IMR-90 (cell line): ENCODE measurements at regions not wholly inside any gene's neighbourhood (a gene's known extent, or its start where the extent isn't known, plus 50 kb on each side); places are given as distances from the start of the nearest gene placed in this dataset.

ENCODE experiments used
- ATAC-seq: fragments of 200-7000 bp; cut with Tn5 transposase; 2 replicates; pipeline ENCODE4 v1.9.1; 2020; ENCODE audit warnings: low read depth, mild to moderate bottlenecking, moderate library complexity
- BruUV-seq: library from RNA; stranded (reverse); fragments of 400-500 nt; replicated peaks from 2 replicates; lab custom pipeline; 2021; lab: Mats Ljungman, UMichigan
- CTCF ChIA-PET: fragments of 300-600 bp; formaldehyde crosslinking; extraction: SDS; loops from one replicate; lab custom pipeline; 2021; ENCODE audit warnings: antibody characterized with exemption; lab: Yijun Ruan, JAX
- POLR2A ChIA-PET: fragments of 300-600 bp; sonication (Branson Sonifier 250); formaldehyde crosslinking; loops from one replicate; lab custom pipeline; 2022; ENCODE audit warnings: antibody characterized with exemption; ENCODE audit not compliant: unreplicated experiment; lab: Charles Lee
- DNase-seq: peaks from one replicate; pipeline ENCODE4 v3.0.0; 2013
- H2AFZ ChIP-seq: replicated peaks from 2 replicates; pipeline ENCODE3; 2013; ENCODE audit warnings: low read length, mild to moderate bottlenecking; ENCODE audit not compliant: poor library complexity
- H2AK5ac ChIP-seq: 2 replicates; pipeline ENCODE4 v1.6.1; 2013; ENCODE audit warnings: low read depth, low read length, inconsistent platforms
- H2AK9ac ChIP-seq: replicated peaks from 2 replicates; pipeline ENCODE3; 2013; ENCODE audit warnings: mild to moderate bottlenecking, low read depth, low read length, moderate library complexity; ENCODE audit not compliant: poor library complexity
- H2BK120ac ChIP-seq: 2 replicates; pipeline ENCODE4 v1.6.1; 2013; ENCODE audit warnings: low read depth, low read length, inconsistent platforms
- H2BK15ac ChIP-seq: 3 replicates; pipeline ENCODE4 v1.6.1; 2013; ENCODE audit warnings: low read depth, low read length, inconsistent platforms
- H2BK20ac ChIP-seq: 2 replicates; pipeline ENCODE4 v1.6.1; 2013; ENCODE audit warnings: low read depth, mild to moderate bottlenecking, inconsistent platforms, low read length, moderate library complexity
- H2BK5ac ChIP-seq: 2 replicates; pipeline ENCODE4 v1.6.1; 2013; ENCODE audit warnings: mild to moderate bottlenecking, low read depth, low read length, inconsistent platforms; ENCODE audit not compliant: poor library complexity, severe bottlenecking
- H3K14ac ChIP-seq: replicated peaks from 2 replicates; pipeline ENCODE4 v1.6.1; 2013; ENCODE audit warnings: low read depth, low read length, inconsistent platforms
- H3K18ac ChIP-seq: 2 replicates; pipeline ENCODE4 v1.6.1; 2013; ENCODE audit warnings: low read depth, low read length, control low read depth
- H3K23ac ChIP-seq: 2 replicates; pipeline ENCODE4 v1.6.1; 2013; ENCODE audit warnings: low read depth, low read length, inconsistent platforms
- H3K27ac ChIP-seq: 2 replicates; pipeline ENCODE4 v1.5.1; 2013; ENCODE audit warnings: mild to moderate bottlenecking, control low read depth, low read length; ENCODE audit not compliant: insufficient read depth
- H3K27me3 ChIP-seq: 2 replicates; pipeline ENCODE4 v1.6.1; 2013; ENCODE audit warnings: low read length; ENCODE audit not compliant: control insufficient read depth, insufficient read depth
- H3K36me3 ChIP-seq: 2 replicates; pipeline ENCODE4 v1.6.1; 2013; ENCODE audit warnings: low read length, mixed read lengths; ENCODE audit not compliant: control insufficient read depth, insufficient read depth
- H3K4ac ChIP-seq: 2 replicates; pipeline ENCODE4 v1.6.1; 2013; ENCODE audit warnings: low read depth, low read length, inconsistent platforms
- H3K4me1 ChIP-seq: 2 replicates; pipeline ENCODE4 v1.6.1; 2013; ENCODE audit warnings: low read length, mixed read lengths; ENCODE audit not compliant: control insufficient read depth, insufficient read depth
- H3K4me2 ChIP-seq: 2 replicates; pipeline ENCODE4 v1.6.1; 2013; ENCODE audit warnings: low read depth, mild to moderate bottlenecking, control low read depth, low read length, moderate library complexity
- H3K4me3 ChIP-seq: 2 replicates; pipeline ENCODE4 v1.5.1; 2013; ENCODE audit warnings: low read depth, mild to moderate bottlenecking, control low read depth, low read length, moderate library complexity; ENCODE audit not compliant: insufficient read depth
- H3K56ac ChIP-seq: 2 replicates; pipeline ENCODE4 v1.6.1; 2013; ENCODE audit warnings: low read length, inconsistent platforms; ENCODE audit not compliant: insufficient read depth; ENCODE audit errors: extremely low read depth
- H3K79me1 ChIP-seq, 2 experiments: 2 replicates each; pipeline ENCODE4 v1.6.1; 2013; ENCODE audit warnings: low read length in 2 of 2, inconsistent platforms in 1 of 2, low read depth in 1 of 2
- H3K9ac ChIP-seq: 2 replicates; pipeline ENCODE4 v1.6.1; 2013; ENCODE audit warnings: low read depth, low read length, control low read depth
- H3K9me1 ChIP-seq: 2 replicates; pipeline ENCODE4 v1.6.1; 2013; ENCODE audit warnings: low read length, inconsistent platforms; ENCODE audit not compliant: insufficient read depth
- H3K9me3 ChIP-seq: 2 replicates; pipeline ENCODE4 v1.6.1; 2013; ENCODE audit warnings: low read length; ENCODE audit not compliant: control insufficient read depth, insufficient read depth
- H4K20me1 ChIP-seq: 2 replicates; pipeline ENCODE4 v1.6.1; 2013; ENCODE audit warnings: low read length, inconsistent platforms; ENCODE audit not compliant: insufficient read depth
- H4K5ac ChIP-seq: 2 replicates; pipeline ENCODE4 v1.6.1; 2013; ENCODE audit warnings: mild to moderate bottlenecking, low read depth, low read length, control low read depth
- H4K8ac ChIP-seq, 2 experiments: 2 replicates each; pipeline ENCODE4 v1.6.1; 2013; ENCODE audit warnings: low read depth in 2 of 2, low read length in 2 of 2, control low read depth in 1 of 2, inconsistent platforms in 1 of 2
- H4K91ac ChIP-seq: 2 replicates; pipeline ENCODE4 v1.6.1; 2013; ENCODE audit warnings: low read depth, low read length, inconsistent platforms; ENCODE audit not compliant: insufficient read depth
- BHLHE40 ChIP-seq: fragments of 150-350 bp; IDR thresholded peaks from 2 replicates; pipeline ENCODE4 v1.6.1; 2016; ENCODE audit warnings: mild to moderate bottlenecking, low read depth, low read length
- SMC3 ChIP-seq: fragments of 150-350 bp; IDR thresholded peaks from 2 replicates; pipeline ENCODE4 v1.6.1; 2016; ENCODE audit warnings: low read depth, mild to moderate bottlenecking, antibody characterized with exemption, low read length, moderate library complexity
- dilution Hi-C: fragments of 300-500 bp; cut with HindIII; formaldehyde crosslinking; loops from one replicate; pipeline ENCODE4 v1.14.3; 2018; ENCODE audit warnings: low sequenced_read_pairs; ENCODE audit not compliant: unreplicated experiment
- in situ Hi-C: fragments of 300-500 bp; cut with MboI; formaldehyde crosslinking; loops from 3 replicates; pipeline ENCODE4 v1.14.3; 2019; ENCODE audit warnings: low sequenced_read_pairs, inconsistent platforms, mixed read lengths
- intact Hi-C: fragments of 100-400 bp; cut with micrococcal nuclease; formaldehyde crosslinking; loops from 2 replicates; pipeline ENCODE4 v1.10.0; 2022

DNA sequence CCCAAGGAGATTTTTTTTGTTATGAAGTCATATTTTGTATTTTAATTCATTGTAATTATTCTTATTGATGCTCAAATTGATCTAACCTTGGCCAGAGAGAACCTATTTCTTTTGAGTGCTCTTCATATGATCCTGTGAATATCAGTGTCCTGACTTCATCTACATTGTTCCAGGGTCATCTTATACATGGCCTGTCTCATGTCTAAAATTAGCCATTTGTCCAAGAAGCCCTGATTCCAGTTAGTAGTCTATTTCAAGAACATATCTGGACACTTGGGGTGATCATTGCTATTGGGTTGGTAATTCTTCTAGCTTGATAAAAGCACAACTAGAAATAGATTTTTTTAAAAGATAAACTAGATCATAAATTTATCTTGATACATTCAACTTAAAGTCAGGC lies 266.2 kb downstream of the SPRY1 start:
- intact Hi-C loops = loop anchor here (5.0 to 10.0 kb wide), 3 partner anchors 101 to 599 kb away; no protein-coding TSS in a partner anchor

More for the DNA sequence above, 266.2 kb downstream of the SPRY1 start:
- Histone ChIP-seq H3K23ac (no peak overlapping the region), H2BK120ac (no peak overlapping the region), H4K8ac (no peak overlapping the region), H3K4ac (no peak overlapping the region), H3K79me1 (no peaks in the 10 kb centered on the region), H4K91ac (no peak overlapping the region), H4K5ac (no peak overlapping the region), H2BK15ac (no peak overlapping the region), H2BK20ac (no peak overlapping the region), H3K27me3 (no peaks in the 10 kb centered on the region), H3K4me1 (no peaks in the 10 kb centered on the region), H3K4me3 (no peak overlapping the region), H2AK9ac (no peak overlapping the region), H3K9ac (no peak overlapping the region), H3K36me3 (no peaks in the 10 kb centered on the region), H3K56ac (no peak overlapping the region), H3K27ac (no peak overlapping the region), H3K9me3 (no peaks in the 10 kb centered on the region), H2AFZ (no peak overlapping the region), H3K4me2 (no peak overlapping the region), H2AK5ac (no peak overlapping the region), H3K9me1 (no peaks in the 10 kb centered on the region), H3K14ac (no peak overlapping the region), H3K18ac (no peak overlapping the region), H4K20me1 (no peaks in the 10 kb centered on the region), H2BK5ac (no peak overlapping the region)
- POLR2A ChIA-PET = no interaction called here
- TF ChIP-seq BHLHE40 (no peak), SMC3 (no peak)
- no peak for ATAC-seq
- in situ Hi-C loops = loop anchor here (10.0 kb wide), 3 partner anchors 442 to 602 kb away; no protein-coding TSS in a partner anchor
- DNase-seq = no peak
- CTCF ChIA-PET = no interaction called here
- BruUV-seq = no TSS peak
- dilution Hi-C loops = no loop called here
